Erythroblast (primary cell): ENCODE measurements at regions not wholly inside any gene's neighbourhood (a gene's known extent, or its start where the extent isn't known, plus 50 kb on each side); places are given as distances from the start of the nearest gene placed in this dataset.

Experiments
- GATA1 ChIP-seq: IDR thresholded peaks from 2 replicates; pipeline ENCODE4 v1.6.1; 2011; ENCODE audit warnings: low read depth, mild to moderate bottlenecking, control low read depth, low read length, moderate library complexity
- POLR2A ChIP-seq: IDR thresholded peaks from 2 replicates; pipeline ENCODE4 v1.6.1; 2011; ENCODE audit warnings: mild to moderate bottlenecking, low read length

GRCh38 chr16:51831595-51832367, 680.7 kb upstream of the SALL1 start:
- TF ChIP-seq POLR2A (no peak), GATA1 (no peak)
